ENCODE measurements at regions not wholly inside any gene's neighbourhood (a gene's known extent, or its start where the extent isn't known, plus 50 kb on each side); places are given as distances from the start of the nearest gene placed in this dataset.

DNA sequence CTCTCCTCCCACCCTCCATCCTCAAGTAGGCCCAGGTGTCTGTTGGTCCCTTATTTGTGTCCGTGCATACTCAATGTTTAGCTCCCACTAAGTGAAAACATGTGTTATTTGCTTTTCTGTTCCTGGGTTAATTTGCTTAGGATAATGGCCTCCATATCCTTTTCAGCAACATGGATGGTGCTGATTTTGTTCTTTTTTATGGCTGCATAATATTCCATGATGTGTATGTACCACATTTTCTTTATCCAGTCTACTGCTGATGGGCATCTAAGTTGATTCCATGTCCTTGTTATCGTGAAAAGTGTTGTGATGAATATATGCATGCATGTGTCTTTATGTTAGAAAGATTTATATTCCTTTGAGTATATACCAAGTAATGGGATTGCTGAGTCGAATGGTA is 314.9 kb upstream of the IRAK1BP1 start:
- TF ChIP-seq, protein P1, sequence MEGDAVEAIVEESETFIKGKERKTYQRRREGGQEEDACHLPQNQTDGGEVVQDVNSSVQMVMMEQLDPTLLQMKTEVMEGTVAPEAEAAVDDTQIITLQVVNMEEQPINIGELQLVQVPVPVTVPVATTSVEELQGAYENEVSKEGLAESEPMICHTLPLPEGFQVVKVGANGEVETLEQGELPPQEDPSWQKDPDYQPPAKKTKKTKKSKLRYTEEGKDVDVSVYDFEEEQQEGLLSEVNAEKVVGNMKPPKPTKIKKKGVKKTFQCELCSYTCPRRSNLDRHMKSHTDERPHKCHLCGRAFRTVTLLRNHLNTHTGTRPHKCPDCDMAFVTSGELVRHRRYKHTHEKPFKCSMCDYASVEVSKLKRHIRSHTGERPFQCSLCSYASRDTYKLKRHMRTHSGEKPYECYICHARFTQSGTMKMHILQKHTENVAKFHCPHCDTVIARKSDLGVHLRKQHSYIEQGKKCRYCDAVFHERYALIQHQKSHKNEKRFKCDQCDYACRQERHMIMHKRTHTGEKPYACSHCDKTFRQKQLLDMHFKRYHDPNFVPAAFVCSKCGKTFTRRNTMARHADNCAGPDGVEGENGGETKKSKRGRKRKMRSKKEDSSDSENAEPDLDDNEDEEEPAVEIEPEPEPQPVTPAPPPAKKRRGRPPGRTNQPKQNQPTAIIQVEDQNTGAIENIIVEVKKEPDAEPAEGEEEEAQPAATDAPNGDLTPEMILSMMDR (IDR thresholded peaks at IDR 0.05): no peak
- TF ChIP-seq POLR2AphosphoS5 (IDR thresholded peaks at IDR 0.05; ENCODE audit: insufficient read depth in 1 of 2, low read depth in 1 of 2): no peak
